Ascending aorta (tissue), 2 donors: ENCODE measurements at regions not wholly inside any gene's neighbourhood (a gene's known extent, or its start where the extent isn't known, plus 50 kb on each side); places are given as distances from the start of the nearest gene placed in this dataset.

Experiments
- DNase-seq, 2 donors: peaks; one replicate each; pipeline ENCODE4 v3.0.0-alpha.2; 2019; ENCODE audit warnings: low spot score in 2 of 2
- H3K27ac ChIP-seq, 2 donors: fragments of 200-600 bp; sonication (generic); one replicate each; pipeline ENCODE4 v1.5.1; 2016 to 2017; ENCODE audit warnings: mild to moderate bottlenecking in 1 of 2
- H3K27me3 ChIP-seq: fragments of 200-600 bp; sonication (generic); one replicate; pipeline ENCODE4 v1.5.1; 2017
- H3K36me3 ChIP-seq, 2 donors: fragments of 200-600 bp; sonication (generic); one replicate each; pipeline ENCODE4 v1.5.1; 2016
- H3K4me1 ChIP-seq, 2 donors: fragments of 200-600 bp; sonication (generic); one replicate each; pipeline ENCODE4 v1.5.1; 2016 to 2017; ENCODE audit warnings: mild to moderate bottlenecking in 1 of 2
- H3K4me3 ChIP-seq, 2 donors: fragments of 200-600 bp; sonication (generic); one replicate each; pipeline ENCODE4 v1.5.1; 2016 to 2017; ENCODE audit warnings: mild to moderate bottlenecking in 1 of 2
- H3K9me3 ChIP-seq, 2 donors: fragments of 200-600 bp; sonication (generic); one replicate each; pipeline ENCODE4 v1.5.1; 2016
- intact Hi-C: fragments of 100-400 bp; cut with DNase I; formaldehyde crosslinking; loops from one replicate; pipeline ENCODE4 v1.15.1; 2023
- TF ChIP-seq, protein P1 (sequence below), 3 experiments: fragments of 200-600 bp in 2 of 3; fragments of 450-650 bp in 1 of 3; sonication (generic) in 2 of 3; IDR thresholded peaks; one replicate each; pipeline ENCODE4 v1.5.1; 2016 to 2019; ENCODE audit warnings: antibody characterized with exemption in 3 of 3, mild to moderate bottlenecking in 1 of 3, moderate library complexity in 1 of 3

DNA sequence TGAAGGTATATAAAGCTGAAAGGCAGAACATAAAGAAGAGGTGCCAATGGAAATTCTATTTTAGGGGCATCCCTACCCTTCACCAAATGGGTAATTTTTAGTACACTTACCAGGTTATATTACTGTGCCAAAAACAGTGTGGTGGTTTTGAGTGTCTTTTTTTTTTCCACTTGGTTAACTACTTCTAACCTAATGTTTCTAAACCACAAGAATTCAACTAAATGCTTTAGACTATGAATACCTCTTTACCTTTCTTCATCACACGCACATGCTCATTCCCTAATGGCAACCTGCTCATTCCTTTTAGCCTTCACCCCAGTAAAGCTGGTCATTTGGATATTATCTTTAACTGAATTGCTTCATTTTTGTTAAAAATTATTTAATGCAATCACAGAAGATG is 215.6 kb downstream of the PIK3R1 start:
- Histone ChIP-seq H3K9me3 (no peaks in the 10 kb centered on the region), H3K27me3 (no peaks in the 10 kb centered on the region), H3K4me3 (no peak overlapping the region), H3K4me1 (peaks cover 0 to 15% of the 10 kb centered on the region in 2 donors), H3K27ac (no peak overlapping the region), H3K36me3 (no peaks in the 10 kb centered on the region)
- intact Hi-C loops: loop anchor here (5.0 kb wide), 2 partner anchors 89 to 144 kb away; no protein-coding TSS in a partner anchor
- no peak for DNase-seq
- TF ChIP-seq, protein P1, sequence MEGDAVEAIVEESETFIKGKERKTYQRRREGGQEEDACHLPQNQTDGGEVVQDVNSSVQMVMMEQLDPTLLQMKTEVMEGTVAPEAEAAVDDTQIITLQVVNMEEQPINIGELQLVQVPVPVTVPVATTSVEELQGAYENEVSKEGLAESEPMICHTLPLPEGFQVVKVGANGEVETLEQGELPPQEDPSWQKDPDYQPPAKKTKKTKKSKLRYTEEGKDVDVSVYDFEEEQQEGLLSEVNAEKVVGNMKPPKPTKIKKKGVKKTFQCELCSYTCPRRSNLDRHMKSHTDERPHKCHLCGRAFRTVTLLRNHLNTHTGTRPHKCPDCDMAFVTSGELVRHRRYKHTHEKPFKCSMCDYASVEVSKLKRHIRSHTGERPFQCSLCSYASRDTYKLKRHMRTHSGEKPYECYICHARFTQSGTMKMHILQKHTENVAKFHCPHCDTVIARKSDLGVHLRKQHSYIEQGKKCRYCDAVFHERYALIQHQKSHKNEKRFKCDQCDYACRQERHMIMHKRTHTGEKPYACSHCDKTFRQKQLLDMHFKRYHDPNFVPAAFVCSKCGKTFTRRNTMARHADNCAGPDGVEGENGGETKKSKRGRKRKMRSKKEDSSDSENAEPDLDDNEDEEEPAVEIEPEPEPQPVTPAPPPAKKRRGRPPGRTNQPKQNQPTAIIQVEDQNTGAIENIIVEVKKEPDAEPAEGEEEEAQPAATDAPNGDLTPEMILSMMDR (IDR thresholded peaks at IDR 0.05): no peak

DNA sequence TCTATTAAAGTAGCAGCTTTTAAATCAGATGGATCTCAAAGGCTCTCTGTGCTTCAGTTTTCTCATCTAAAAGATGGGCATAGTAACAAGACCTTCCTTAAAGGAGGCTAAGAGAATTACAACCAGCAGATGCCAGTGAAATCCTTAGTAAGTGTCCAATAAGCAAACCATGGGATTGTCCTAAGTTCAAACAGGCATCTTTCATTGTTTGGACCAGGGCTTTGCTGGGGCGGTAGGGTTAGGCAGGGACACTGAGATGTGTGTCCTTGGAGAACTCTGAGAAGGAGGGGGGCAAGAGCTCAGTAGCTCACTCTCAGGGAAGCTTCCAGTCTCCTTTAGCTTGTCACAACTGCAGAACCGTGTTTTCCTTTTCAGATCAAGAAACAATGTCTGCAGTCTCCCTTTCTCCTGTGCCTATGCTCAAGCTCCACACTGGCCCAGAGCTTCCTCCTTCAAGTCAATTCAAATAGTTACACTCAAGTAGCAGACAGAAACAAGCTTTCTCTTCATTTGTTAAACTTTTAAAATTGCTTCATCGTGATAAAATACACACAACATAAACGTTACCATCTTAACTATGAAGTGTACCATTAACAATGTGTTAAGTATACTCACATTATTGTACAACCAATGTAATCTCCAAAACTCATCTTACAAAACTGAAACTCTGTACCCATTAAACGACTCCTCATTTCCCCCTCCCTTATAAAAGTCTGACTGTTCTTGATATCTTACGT is 216.2 kb downstream of the PIK3R1 start:
- Histone ChIP-seq H3K4me3 (no peak overlapping the region), H3K9me3 (no peaks in the 10 kb centered on the region), H3K27me3 (no peaks in the 10 kb centered on the region), H3K27ac (no peak overlapping the region), H3K36me3 (no peaks in the 10 kb centered on the region), H3K4me1 (peaks cover 0 to 15% of the 10 kb centered on the region in 2 donors)
- intact Hi-C loops: loop anchor here (5.0 kb wide), 2 partner anchors 89 to 144 kb away; no protein-coding TSS in a partner anchor
- TF ChIP-seq, protein P1 (IDR thresholded peaks at IDR 0.05): no peak
- no peak for DNase-seq

DNA sequence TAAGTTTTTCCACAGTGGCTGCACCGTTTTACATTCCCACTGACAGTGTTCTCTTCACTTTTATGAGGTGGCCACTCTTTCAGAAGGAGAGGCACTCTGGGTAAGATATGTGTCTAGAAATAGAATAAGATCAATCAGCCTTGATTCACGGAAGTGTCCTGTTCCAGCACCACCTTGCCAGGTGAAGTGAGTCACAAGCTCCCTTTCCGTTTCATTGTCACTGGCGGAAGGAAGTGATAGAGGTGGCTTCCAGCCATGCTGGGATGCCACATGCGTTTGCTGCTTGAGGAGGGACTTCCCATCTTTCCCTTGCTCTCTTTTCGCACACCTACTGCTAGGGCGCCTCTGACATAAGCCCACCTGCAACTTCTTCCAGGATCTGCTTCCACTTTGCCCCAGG is 217.1 kb downstream of the PIK3R1 start:
- intact Hi-C loops: loop anchor here (5.0 kb wide), 2 partner anchors 90 to 145 kb away; no protein-coding TSS in a partner anchor

DNA sequence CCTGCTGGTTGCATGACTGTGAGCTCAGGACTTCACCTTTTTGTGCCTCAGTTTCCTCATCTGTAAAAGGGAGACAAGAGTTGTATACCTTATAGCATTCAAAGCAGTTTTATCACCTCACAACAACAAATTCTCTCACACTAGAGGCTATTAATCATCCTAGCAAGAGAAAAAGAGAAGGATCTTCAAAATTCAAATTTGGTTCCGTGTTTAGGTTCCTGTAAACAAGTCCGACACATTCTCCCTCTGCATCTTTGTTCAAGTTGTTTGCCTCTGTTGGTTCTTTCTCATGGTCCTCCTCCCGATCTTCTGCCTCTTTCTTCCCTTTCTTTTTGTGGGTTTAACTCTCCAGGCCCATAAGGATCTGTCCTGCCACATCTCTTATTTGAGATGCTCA is 218.0 kb downstream of the PIK3R1 start:
- intact Hi-C loops: loop anchor here (5.0 kb wide), 2 partner anchors 91 to 146 kb away; no protein-coding TSS in a partner anchor

More for the DNA sequence above, 217.1 kb downstream of the PIK3R1 start:
- no peaks in the 10 kb centered on the region for H3K36me3 ChIP-seq
- H3K9me3 ChIP-seq: no peaks in the 10 kb centered on the region
- DNase-seq: no peak
- H3K4me3 ChIP-seq: no peak overlapping the region
- TF ChIP-seq, protein P1 (IDR thresholded peaks at IDR 0.05): no peak
- H3K27ac ChIP-seq: no peak overlapping the region
- H3K27me3 ChIP-seq: no peaks in the 10 kb centered on the region
- H3K4me1 ChIP-seq: peaks cover 0 to 15% of the 10 kb centered on the region in 2 donors

DNA sequence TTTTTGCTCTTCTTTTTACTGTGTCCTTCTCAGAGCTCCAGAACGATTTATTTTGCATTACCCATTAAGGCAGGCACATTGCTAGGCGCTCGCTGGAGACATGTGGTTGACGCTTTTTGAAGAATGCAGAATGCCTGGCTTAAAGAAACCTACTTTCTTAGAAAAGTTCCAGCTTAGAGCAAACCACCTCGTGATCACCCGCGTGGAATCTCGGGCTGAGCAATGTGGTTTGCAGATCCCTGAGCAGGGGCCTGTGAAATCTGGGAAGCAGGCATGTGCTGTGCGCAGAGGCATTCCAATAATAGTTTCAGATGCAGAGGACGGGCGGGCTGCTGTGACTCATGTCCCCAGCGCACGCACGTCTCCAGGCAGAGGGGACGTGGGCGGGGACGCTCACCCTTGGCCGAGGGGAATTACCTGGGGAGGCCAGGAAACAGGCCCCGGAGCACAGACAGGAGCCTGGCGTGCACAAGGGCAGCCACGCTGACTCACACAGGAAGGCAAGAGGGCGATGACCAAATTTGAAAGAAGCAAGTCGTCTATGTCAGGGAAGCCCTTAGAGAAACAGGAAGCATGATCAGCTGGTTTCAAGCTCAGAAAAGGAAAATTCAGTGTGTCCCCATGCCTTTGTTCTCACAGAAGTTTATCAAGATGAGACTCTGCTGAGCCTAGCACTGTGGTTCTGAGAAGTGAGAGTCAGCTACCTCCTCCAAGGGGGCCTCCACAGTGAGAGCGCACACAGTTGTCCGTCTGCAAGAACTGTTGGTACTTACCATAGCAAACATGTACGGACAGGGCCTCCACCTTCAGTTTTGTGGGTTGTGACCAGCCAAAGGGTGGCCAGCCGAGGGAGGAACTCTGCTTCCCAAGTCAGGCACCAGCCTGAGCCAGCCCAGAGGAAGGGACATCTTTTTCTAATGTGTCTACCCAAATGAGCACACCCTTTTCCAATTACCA is 218.6 kb downstream of the PIK3R1 start:
- intact Hi-C loops: loop anchor here (2.0 to 5.0 kb wide), 4 partner anchors 15 to 147 kb away; no protein-coding TSS in a partner anchor
- no peaks in the 10 kb centered on the region for H3K36me3 ChIP-seq
- peaks cover 0 to 15% of the 10 kb centered on the region in 2 donors for H3K4me1 ChIP-seq
- peak overlapping the region; percentile 78 to 91 for H3K27ac ChIP-seq
- TF ChIP-seq, protein P1 (IDR thresholded peaks at IDR 0.05): no peak
- H3K9me3 ChIP-seq: no peaks in the 10 kb centered on the region
- no peaks in the 10 kb centered on the region for H3K27me3 ChIP-seq
- peak; percentile 93 to 97 for DNase-seq
- no peak overlapping the region for H3K4me3 ChIP-seq

More for the DNA sequence above, 218.0 kb downstream of the PIK3R1 start:
- no peaks in the 10 kb centered on the region for H3K27me3 ChIP-seq
- peak overlapping the region; percentile 78 to 91 for H3K27ac ChIP-seq
- no peak for DNase-seq
- TF ChIP-seq, protein P1 (IDR thresholded peaks at IDR 0.05): no peak
- H3K4me1 ChIP-seq: peaks cover 0 to 15% of the 10 kb centered on the region in 2 donors
- no peaks in the 10 kb centered on the region for H3K9me3 ChIP-seq
- H3K36me3 ChIP-seq: no peaks in the 10 kb centered on the region
- no peak overlapping the region for H3K4me3 ChIP-seq
